GM12874 (cell line): ENCODE measurements at regions not wholly inside any gene's neighbourhood (a gene's known extent, or its start where the extent isn't known, plus 50 kb on each side); places are given as distances from the start of the nearest gene placed in this dataset.

Experiments used
- CTCF ChIP-seq: IDR thresholded peaks from 2 replicates; pipeline ENCODE4 v1.5.1; 2011; ENCODE audit warnings: low read depth, mild to moderate bottlenecking, control low read depth, low read length, moderate library complexity; ENCODE audit not compliant: insufficient read depth

DNA sequence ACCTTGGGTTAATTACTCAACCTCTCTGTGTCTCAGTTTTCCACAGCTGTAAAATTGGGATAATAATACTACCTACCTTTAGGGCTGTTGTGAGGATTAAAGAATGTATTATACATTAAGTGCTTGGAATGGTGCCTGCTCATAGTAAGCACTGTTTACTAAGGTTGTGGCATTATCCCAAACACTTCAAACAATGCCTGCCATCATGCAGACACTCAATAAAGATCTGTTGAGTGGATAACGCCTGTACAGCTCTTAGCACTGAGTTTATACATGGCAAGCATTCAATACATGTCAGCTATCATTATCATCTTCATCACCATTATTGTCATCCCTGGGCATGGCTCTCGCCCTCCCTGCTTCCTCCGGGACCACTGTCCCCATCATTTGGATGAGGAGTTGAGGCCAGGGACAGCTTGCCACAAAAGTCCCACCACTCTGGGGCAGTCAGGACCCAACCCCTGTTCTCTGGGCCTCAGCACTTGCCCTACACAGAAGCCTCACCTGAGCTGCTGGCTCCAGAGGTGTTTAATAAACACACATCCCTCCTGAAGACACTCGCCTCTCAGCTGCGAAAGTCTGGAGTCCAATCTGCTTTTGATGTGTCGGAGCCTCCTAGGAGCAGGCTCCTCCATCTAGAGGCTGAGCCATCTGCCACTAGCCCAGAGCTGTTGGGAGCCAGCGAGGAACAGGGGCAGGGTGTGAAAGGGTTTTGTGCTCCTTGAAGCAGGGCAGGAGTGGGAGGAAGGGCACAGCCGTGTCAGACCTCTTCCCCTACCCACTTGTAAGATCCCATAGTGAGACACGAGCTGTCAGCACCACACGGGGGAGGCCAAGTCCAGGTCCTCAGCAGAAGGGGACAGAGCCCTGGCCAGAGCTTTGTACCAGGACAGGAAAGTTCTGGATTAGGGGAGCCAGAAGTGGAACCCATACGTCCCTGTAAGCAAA, 80.9 kb upstream of the ZC3H12A start:
- no peak for TF ChIP-seq CTCF

GRCh38 chr1:37394574-37395464, 79.6 kb upstream of the ZC3H12A start:
- no peak for TF ChIP-seq CTCF

- no peak for TF ChIP-seq CTCF
These were observed 76.3 kb upstream of the ZC3H12A start for GRCh38 chr1:37398096-37398495.

DNA sequence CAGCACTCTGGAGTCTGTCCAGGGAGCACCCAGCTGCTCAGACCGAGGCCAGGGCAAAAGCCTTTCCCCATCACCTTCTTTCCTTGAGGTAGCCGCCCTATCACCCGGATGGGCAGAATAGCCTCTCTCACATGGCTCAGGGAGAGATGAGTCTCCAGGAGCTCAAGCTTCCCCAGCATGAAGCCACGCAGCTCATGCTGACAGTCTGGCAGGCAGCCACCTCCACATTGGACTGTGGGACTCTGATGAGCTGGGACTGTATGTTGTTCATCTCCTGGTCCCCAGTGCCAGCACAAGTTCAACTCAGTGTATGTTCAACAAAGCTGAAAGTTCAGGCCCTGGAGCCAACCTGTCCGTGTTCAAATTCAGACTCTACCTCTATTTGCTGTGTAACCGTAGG, 75.2 kb upstream of the ZC3H12A start:
- TF ChIP-seq CTCF = no peak

DNA sequence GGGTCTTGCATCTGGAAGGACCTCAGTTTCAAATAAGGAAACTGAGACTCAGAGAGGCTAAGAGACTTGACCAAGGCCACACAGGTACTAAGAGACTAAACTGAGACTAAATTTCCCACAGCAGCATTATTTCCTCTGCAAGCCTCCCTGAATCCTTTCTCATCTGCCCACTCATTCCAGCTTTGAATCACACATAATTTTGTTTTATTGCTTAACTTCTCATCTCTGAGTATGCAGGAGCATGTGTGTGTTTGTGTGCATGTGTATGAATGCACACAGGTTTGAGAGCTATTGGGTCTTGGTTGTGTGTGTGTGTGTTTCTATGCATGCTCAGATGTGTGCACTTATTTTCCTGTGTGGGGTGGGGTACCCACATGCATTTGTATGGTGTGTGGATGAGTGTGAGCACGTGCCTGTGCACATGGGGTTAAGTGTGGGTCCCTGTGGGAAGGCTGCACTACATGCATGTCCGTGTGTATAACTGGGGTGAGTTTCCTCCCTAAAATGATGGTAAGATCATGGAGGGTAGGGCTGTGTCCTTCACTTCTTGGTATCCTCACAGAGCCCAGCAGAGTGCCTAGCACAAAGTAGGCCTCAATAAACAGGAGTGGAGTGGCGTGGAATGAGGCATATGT, 74.4 kb upstream of the ZC3H12A start:
- TF ChIP-seq CTCF = no peak

- TF ChIP-seq CTCF = no peak
These were observed 73.7 kb upstream of the ZC3H12A start for GRCh38 chr1:37400466-37401225.
